GM18870 (cell line): ENCODE measurements at regions not wholly inside any gene's neighbourhood (a gene's known extent, or its start where the extent isn't known, plus 50 kb on each side); places are given as distances from the start of the nearest gene placed in this dataset.

ENCODE experiments used
- ATAC-seq: cut with Tn5 transposase; IDR thresholded peaks from one replicate; pipeline ENCODE4 v1.9.1; 2021; ENCODE audit warnings: moderate library complexity; ENCODE audit not compliant: unreplicated experiment

- no peak for ATAC-seq
Measured at GRCh38 chr3:40800343-40800742, 275.6 kb downstream of the ZNF621 start.

DNA sequence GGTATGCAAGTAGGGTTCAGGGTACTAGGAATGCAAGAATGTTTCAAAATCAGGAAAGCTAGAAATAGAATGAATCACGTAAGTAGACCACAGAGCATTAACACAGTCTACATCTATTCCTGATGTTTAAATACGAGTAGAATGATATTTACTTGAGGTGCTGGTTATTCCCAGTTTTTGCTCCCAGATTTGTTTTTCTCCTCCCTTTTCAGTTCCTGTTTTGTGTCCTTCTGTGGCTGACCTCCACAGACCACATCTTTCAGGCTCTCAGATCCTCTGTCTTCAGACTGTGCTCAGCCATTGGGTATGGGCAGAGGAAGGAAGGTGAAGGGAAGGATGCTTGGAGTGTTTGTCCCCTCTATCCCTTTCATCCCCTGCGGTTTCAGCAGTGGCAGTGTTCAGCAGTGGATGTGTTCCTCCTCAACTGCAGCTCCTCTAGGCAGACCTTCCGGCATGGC, 276.6 kb downstream of the ZNF621 start:
- no peak for ATAC-seq

DNA sequence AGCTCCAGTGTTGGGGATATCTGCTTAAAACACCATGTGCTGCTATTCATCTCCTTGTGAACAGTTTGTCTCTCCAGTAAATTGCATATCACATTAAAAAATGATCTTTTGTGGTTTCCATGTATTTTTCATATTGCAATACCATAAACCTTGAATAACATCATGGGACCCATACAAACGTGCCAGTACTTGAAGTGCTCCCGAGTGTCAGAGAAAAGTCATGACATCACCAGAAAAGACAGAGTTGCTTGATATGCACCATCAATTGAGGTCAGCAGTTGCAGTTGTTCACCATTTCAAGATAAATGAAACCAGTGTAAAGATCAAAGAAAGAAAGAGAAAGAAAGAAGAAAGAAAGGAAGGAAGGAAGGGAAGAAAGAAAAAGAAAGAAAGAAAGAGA, 278.6 kb downstream of the ZNF621 start:
- no peak for ATAC-seq

GRCh38 chr3:40805456-40805855, 280.7 kb downstream of the ZNF621 start:
- ATAC-seq: no peak

GRCh38 chr3:40810813-40811212, 286.1 kb downstream of the ZNF621 start:
- no peak for ATAC-seq

- no peak for ATAC-seq
Measured at GRCh38 chr3:40817017-40817416, 292.3 kb downstream of the ZNF621 start.

GRCh38 chr3:40821315-40821714, 296.6 kb downstream of the ZNF621 start:
- no peak for ATAC-seq

DNA sequence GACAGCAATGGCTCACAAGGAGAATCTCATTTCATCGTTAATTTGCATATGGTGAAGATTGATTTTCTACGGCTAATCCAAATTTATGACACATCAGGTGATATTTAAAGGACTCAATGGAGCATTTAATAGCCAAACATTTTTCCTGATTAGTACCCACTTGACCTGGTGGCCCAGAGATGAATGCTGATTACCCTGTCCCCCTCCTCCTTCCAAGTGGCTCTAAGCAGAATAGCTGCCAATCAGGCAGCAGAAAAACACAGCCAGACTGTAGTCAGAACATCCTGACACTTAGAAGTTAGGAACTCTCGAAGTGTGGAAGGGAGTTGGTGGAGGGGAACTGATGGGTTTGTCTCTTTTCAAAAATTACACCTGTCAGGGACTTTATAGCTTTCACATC, 302.5 kb downstream of the ZNF621 start:
- no peak for ATAC-seq

- ATAC-seq: no peak
Measured at GRCh38 chr3:40827942-40828688, 303.4 kb downstream of the ZNF621 start.

DNA sequence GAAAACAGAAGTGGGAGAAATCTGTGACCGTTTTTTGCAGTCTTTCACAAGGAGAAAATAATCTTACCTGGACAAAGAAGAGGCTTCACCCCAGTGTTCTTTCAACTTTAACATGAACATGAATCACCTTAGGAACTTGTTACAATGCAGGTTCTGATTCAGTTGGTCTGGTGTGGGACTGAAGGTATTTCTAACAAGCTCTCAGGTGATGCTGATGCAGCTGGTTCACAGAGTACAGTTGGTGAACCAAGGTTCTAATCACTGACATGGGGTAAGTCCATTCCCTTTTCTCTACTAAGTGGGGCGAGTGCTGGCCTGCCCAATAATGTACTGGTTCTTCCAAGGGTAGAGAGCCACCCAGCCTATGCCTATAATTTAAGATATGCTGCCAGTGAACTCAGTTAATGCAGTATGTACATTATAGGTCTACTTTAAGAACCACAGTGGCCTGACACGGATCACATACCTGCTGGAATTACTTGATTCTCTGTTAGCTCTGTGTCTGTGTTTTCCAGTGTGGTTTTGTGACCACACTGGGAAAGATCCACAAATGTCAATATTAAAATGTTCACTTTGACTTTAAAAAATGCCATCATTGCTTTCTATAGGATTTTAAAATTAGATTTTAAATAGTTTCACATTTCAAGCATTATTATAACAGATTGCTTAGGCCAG, 304.1 kb downstream of the ZNF621 start:
- no peak for ATAC-seq

DNA sequence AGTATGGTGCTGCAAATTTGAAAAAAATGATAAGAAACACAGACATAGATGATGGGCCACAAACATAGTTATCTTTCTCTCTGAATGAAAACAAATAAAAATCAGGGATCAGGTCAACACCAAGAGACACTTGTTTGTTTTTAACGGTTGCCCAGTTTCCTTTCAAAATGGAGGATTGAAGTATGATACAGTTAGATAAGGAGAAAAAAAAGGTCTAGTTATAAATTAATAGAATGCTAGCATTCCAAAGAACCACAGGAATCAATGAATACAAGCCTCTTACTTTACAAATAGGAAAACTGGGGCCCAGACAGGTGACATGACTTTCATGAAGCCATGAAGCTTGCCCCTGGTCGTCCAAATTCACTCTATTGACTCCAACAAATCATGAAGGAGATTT, 305.1 kb downstream of the ZNF621 start:
- ATAC-seq: no peak

GRCh38 chr3:40837300-40837699, 312.5 kb downstream of the ZNF621 start:
- ATAC-seq: no peak

DNA sequence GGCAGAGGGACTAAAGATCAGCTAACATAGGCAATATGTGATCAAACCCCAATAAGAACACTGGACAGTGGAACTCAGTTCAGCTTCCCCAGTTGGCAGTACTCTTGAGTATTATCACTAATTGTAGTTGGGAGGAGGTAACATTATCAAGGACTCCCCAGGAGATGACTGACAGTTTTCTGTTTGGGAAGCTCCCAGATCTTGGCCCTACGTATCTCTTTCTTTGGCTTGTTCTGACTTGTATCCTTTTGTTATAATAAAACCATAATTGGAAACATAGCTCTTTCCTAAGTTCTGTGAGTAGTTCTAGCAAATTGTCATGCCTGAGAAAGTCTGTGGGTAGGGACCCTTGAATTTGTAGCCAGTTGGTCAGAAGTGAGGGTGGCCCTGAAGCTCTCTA, 316.4 kb downstream of the ZNF621 start:
- no peak for ATAC-seq

- no peak for ATAC-seq
Measured at GRCh38 chr3:40841570-40842109, 316.9 kb downstream of the ZNF621 start.

GRCh38 chr3:40842714-40843113, 318.0 kb downstream of the ZNF621 start:
- ATAC-seq: no peak

DNA sequence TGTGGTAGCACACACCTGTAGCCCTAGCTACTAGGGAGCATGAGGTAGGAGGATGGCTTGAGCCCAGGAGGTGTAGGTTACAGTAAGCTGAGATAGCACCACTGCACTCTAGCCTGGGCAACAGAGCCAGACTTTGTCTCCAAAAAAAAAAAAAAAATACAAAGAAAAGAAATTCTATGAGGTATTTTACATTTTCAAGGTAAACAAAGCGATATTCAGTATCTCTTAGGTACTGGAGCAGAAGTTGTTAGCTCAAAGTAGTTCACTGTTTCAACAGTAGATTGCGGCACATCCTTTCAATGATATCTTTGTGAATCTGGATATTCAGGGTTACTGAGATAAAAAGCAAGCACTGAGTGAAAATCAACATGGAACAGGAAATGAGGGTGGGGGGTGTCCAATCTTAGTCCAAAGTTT, 318.5 kb downstream of the ZNF621 start:
- ATAC-seq: no peak

GRCh38 chr3:40843851-40844548, 319.2 kb downstream of the ZNF621 start:
- ATAC-seq: no peak

DNA sequence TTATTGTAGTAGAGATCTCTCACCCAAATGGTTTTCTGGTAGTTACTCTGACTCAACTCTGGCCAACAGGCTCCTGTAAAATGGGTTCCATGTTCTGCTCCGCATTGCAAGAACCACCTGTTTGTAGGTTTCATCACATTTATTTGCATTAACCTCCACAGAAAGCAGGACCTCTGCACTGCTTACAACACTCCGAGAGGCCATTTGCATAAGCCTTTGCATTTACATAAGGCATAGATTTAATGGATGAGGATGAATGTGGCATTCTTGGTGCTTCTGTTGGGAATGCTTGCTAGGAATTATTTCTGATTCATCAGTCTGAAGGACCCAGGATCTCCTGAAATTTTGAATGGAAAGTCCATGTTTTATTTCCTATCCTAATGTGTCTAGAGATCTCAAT, 320.1 kb downstream of the ZNF621 start:
- no peak for ATAC-seq

DNA sequence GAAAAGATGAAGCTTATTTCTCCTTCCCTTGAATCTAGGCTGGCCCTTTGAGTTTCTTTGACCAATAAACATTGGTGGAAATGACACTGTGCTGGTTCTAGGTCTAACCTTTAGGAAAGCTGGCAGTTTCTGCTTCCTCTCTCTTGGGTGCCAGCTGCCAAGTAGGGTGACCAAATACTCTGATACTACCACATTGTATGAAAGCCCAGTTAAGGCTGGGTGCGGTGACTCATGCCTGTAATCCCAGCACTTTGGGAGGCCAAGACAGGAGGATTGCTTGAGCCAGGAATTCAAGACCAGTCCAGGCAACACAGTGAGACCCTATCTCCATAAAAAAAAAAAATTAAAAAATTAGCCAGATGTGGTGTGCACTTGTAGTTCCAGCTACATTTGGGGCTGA, 320.7 kb downstream of the ZNF621 start:
- no peak for ATAC-seq

GRCh38 chr3:40845916-40846315, 321.2 kb downstream of the ZNF621 start:
- no peak for ATAC-seq

DNA sequence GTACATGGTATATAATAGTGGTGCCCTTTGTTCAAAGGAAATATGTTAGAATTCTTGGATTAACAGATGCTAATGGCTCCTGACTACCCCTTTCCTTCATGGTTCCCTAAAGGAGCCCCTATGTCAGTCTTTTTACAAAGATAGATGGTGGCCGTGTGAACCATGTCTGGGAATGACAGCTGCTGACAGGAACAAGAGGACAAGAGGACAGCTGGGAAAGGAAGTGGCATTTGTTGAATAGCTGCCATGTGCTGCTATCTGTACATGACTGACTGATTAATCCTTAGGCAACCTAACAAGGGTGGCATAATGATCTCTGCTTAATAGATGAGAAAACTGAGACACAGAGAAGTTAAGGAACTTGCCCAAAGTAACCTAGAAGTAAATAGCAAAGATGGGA, 321.7 kb downstream of the ZNF621 start:
- no peak for ATAC-seq

DNA sequence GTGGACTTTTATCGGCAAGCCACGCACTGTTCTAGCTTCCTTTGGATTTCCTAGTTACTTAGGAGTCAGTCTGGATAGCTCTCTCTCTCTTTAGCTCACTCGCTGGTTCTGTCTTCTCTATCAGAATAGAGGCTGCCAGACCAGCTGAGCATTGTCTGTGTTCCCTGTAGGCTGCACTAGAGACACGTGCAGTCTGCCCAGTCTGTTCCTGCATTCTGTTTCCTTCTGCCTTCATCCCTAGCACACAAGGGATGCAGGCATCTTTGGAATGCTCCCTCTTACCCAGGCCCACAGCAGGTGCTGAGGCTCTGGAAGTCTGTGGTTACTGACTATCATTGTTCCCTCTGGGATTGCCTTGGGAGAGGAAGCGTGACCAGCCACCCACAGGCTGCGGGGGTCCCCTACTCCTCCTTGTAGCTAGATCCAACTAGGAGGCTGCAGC, 322.8 kb downstream of the ZNF621 start:
- no peak for ATAC-seq
